ENCODE measurements at regions not wholly inside any gene's neighbourhood (a gene's known extent, or its start where the extent isn't known, plus 50 kb on each side); places are given as distances from the start of the nearest gene placed in this dataset.

- TF ChIP-seq, protein P1, sequence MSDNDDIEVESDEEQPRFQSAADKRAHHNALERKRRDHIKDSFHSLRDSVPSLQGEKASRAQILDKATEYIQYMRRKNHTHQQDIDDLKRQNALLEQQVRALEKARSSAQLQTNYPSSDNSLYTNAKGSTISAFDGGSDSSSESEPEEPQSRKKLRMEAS (IDR thresholded peaks at IDR 0.05; ENCODE audit: low read depth, low read length), result no peak
- TF ChIP-seq CTCF (IDR thresholded peaks at IDR 0.05; ENCODE audit: low read depth, low read length), result no peak
- TF ChIP-seq MYC (IDR thresholded peaks at IDR 0.05; ENCODE audit: low read depth, low read length), result no peak
These were observed 147.2 kb downstream of the SEM1 start for GRCh38 chr7:96562458-96562857.

All from NB4 (cell line).